Uterus (tissue), 3 donors: ENCODE measurements at regions not wholly inside any gene's neighbourhood (a gene's known extent, or its start where the extent isn't known, plus 50 kb on each side); places are given as distances from the start of the nearest gene placed in this dataset.

Experiments
- DNase-seq, 2 donors: peaks; one replicate each; pipeline ENCODE4 v3.0.0-alpha.2; 2019 to 2020
- H3K27ac ChIP-seq, 2 donors: fragments of 200-600 bp; sonication (generic); 1 replicate in 1 of 2; 2 replicates in 1 of 2; pipeline ENCODE4 v1.5.1; 2016 to 2018
- H3K27me3 ChIP-seq, 2 donors: fragments of 200-600 bp; sonication (generic); one replicate each; pipeline ENCODE4 v1.5.1; 2018 to 2019; ENCODE audit warnings: control low read depth in 1 of 2
- H3K36me3 ChIP-seq, 2 donors: fragments of 200-600 bp; sonication (generic); one replicate each; pipeline ENCODE4 v1.5.1; 2019; ENCODE audit warnings: control low read depth in 1 of 2
- H3K4me1 ChIP-seq, 2 donors: fragments of 200-600 bp; sonication (generic); one replicate each; pipeline ENCODE4 v1.5.1; 2018 to 2019; ENCODE audit warnings: control low read depth in 1 of 2
- H3K4me3 ChIP-seq, 2 donors: fragments of 200-600 bp; sonication (generic); 1 replicate in 1 of 2; 2 replicates in 1 of 2; pipeline ENCODE4 v1.5.1; 2018 to 2019; ENCODE audit warnings: mild to moderate bottlenecking in 1 of 2
- H3K9me3 ChIP-seq, 2 donors: fragments of 200-600 bp; sonication (generic); one replicate each; pipeline ENCODE4 v1.5.1; 2019; ENCODE audit warnings: control low read depth in 1 of 2
- CTCF ChIP-seq, 4 experiments: fragments of 200-600 bp in 2 of 4; fragments of 450-650 bp in 2 of 4; sonication (generic) in 2 of 4; IDR thresholded peaks; one replicate each; pipeline ENCODE4 v1.5.1; 2016 to 2019; ENCODE audit warnings: antibody characterized with exemption in 4 of 4, mild to moderate bottlenecking in 2 of 4, moderate library complexity in 1 of 4
- POLR2A ChIP-seq, 2 donors: fragments of 450-650 bp; IDR thresholded peaks; one replicate each; pipeline ENCODE4 v1.6.1; 2016; ENCODE audit warnings: antibody characterized with exemption in 2 of 2, mild to moderate bottlenecking in 1 of 2, moderate library complexity in 1 of 2
- intact Hi-C: fragments of 100-400 bp; cut with DNase I; formaldehyde crosslinking; loops from one replicate; pipeline ENCODE4 v1.15.1; 2023; ENCODE audit warnings: low total_unique reads
- donor health status: DM: yes; HTN: yes; CAD: no.

- no peak overlapping the region for H3K27ac ChIP-seq
- no peaks in the 10 kb centered on the region for H3K4me1 ChIP-seq
- H3K36me3 ChIP-seq = no peaks in the 10 kb centered on the region
- DNase-seq = no peak
- intact Hi-C loops = no loop called here
- H3K27me3 ChIP-seq = no peaks in the 10 kb centered on the region
- no peak overlapping the region for H3K4me3 ChIP-seq
- no peaks in the 10 kb centered on the region for H3K9me3 ChIP-seq
- TF ChIP-seq POLR2A (IDR thresholded peaks at IDR 0.05) = no peak
- no peak for TF ChIP-seq CTCF (IDR thresholded peaks at IDR 0.05)
These were observed 405.7 kb downstream of the QKI start for GRCh38 chr6:163820171-163820570.

- H3K4me1 ChIP-seq = no peaks in the 10 kb centered on the region
- H3K4me3 ChIP-seq = no peak overlapping the region
- DNase-seq = no peak
- no peaks in the 10 kb centered on the region for H3K9me3 ChIP-seq
- no peak overlapping the region for H3K27ac ChIP-seq
- no peak for TF ChIP-seq CTCF (IDR thresholded peaks at IDR 0.05)
- TF ChIP-seq POLR2A (IDR thresholded peaks at IDR 0.05) = no peak
- H3K27me3 ChIP-seq = no peaks in the 10 kb centered on the region
- no peaks in the 10 kb centered on the region for H3K36me3 ChIP-seq
- intact Hi-C loops = no loop called here
These were observed 404.2 kb downstream of the QKI start for GRCh38 chr6:163818719-163819118.

- no peaks in the 10 kb centered on the region for H3K27me3 ChIP-seq
- no peak for DNase-seq
- TF ChIP-seq CTCF (IDR thresholded peaks at IDR 0.05) (no peak), POLR2A (IDR thresholded peaks at IDR 0.05) (no peak)
- H3K4me1 ChIP-seq = no peaks in the 10 kb centered on the region
- intact Hi-C loops = no loop called here
- no peak overlapping the region for H3K4me3 ChIP-seq
- no peak overlapping the region for H3K27ac ChIP-seq
- no peaks in the 10 kb centered on the region for H3K9me3 ChIP-seq
- H3K36me3 ChIP-seq = no peaks in the 10 kb centered on the region
These were observed 401.9 kb downstream of the QKI start for GRCh38 chr6:163816441-163816840.

- H3K36me3 ChIP-seq = no peaks in the 10 kb centered on the region
- no peak overlapping the region for H3K27ac ChIP-seq
- no peaks in the 10 kb centered on the region for H3K27me3 ChIP-seq
- DNase-seq = no peak
- H3K4me3 ChIP-seq = no peak overlapping the region
- intact Hi-C loops = no loop called here
- no peaks in the 10 kb centered on the region for H3K4me1 ChIP-seq
- no peak for TF ChIP-seq CTCF (IDR thresholded peaks at IDR 0.05)
- TF ChIP-seq POLR2A (IDR thresholded peaks at IDR 0.05) = no peak
- H3K9me3 ChIP-seq = no peaks in the 10 kb centered on the region
These were observed 401.3 kb downstream of the QKI start for GRCh38 chr6:163815796-163816195.

GRCh38 chr6:163814494-163815364 lies 400.2 kb downstream of the QKI start:
- Histone ChIP-seq H3K9me3 (no peaks in the 10 kb centered on the region), H3K27ac (no peak overlapping the region), H3K27me3 (no peaks in the 10 kb centered on the region), H3K4me3 (no peak overlapping the region), H3K4me1 (no peaks in the 10 kb centered on the region), H3K36me3 (no peaks in the 10 kb centered on the region)
- DNase-seq = peak; percentile 34 to 48
- intact Hi-C loops = no loop called here
- TF ChIP-seq CTCF (IDR thresholded peaks at IDR 0.05) (peak in 1 of 4 experiments; percentile 30), POLR2A (IDR thresholded peaks at IDR 0.05) (no peak)
